Peyer's patch (tissue), 4 donors: ENCODE measurements at regions not wholly inside any gene's neighbourhood (a gene's known extent, or its start where the extent isn't known, plus 50 kb on each side); places are given as distances from the start of the nearest gene placed in this dataset.

Experiments used
- POLR2A ChIP-seq, 2 donors: fragments of 450-650 bp; IDR thresholded peaks; one replicate each; pipeline ENCODE4 v1.5.1; 2017; ENCODE audit warnings: antibody characterized with exemption in 2 of 2, mild to moderate bottlenecking in 2 of 2, moderate library complexity in 2 of 2
- TF ChIP-seq, protein P1 (sequence below), 6 experiments: fragments of 450-650 bp in 4 of 6; fragments of 200-600 bp in 2 of 6; sonication (generic) in 1 of 6; IDR thresholded peaks; one replicate each; pipeline ENCODE4 v1.5.1; 2017 to 2019; ENCODE audit warnings: antibody characterized with exemption in 6 of 6, mild to moderate bottlenecking in 3 of 6, moderate library complexity in 1 of 6

DNA sequence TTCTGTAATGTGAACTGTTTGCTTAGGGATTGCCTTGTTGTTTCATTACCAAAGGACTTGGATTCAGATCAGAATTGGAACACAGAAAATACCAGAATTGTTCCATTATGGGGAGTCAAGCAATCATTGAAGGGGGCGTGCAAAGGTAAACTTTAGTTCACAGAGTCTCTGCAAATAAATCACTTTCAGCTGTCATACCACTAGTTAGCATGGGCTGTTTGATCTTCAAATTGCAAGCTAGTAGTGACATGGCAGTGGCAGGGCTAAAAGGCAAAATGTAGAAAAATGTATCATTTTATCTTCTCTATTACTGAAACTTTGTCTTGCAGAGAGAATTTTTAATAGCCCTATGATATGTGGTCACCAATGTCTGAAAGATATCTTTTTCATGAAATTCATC lies 483.2 kb upstream of the NRSN1 start:
- TF ChIP-seq, protein P1, sequence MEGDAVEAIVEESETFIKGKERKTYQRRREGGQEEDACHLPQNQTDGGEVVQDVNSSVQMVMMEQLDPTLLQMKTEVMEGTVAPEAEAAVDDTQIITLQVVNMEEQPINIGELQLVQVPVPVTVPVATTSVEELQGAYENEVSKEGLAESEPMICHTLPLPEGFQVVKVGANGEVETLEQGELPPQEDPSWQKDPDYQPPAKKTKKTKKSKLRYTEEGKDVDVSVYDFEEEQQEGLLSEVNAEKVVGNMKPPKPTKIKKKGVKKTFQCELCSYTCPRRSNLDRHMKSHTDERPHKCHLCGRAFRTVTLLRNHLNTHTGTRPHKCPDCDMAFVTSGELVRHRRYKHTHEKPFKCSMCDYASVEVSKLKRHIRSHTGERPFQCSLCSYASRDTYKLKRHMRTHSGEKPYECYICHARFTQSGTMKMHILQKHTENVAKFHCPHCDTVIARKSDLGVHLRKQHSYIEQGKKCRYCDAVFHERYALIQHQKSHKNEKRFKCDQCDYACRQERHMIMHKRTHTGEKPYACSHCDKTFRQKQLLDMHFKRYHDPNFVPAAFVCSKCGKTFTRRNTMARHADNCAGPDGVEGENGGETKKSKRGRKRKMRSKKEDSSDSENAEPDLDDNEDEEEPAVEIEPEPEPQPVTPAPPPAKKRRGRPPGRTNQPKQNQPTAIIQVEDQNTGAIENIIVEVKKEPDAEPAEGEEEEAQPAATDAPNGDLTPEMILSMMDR (IDR thresholded peaks at IDR 0.05): no peak
- TF ChIP-seq POLR2A (IDR thresholded peaks at IDR 0.05): no peak
